Fibroblast of the aortic adventitia (primary cell): ENCODE measurements at regions not wholly inside any gene's neighbourhood (a gene's known extent, or its start where the extent isn't known, plus 50 kb on each side); places are given as distances from the start of the nearest gene placed in this dataset.

ENCODE experiments used
- DNase-seq: peaks from one replicate; pipeline ENCODE4 v3.0.0-alpha.2; 2010; ENCODE audit warnings: low read depth
- H3K4me3 ChIP-seq: 2 replicates; pipeline ENCODE4 v1.5.1; 2011; ENCODE audit warnings: low read depth, mild to moderate bottlenecking, control low read depth, low read length, moderate library complexity
- CTCF ChIP-seq: IDR thresholded peaks from 2 replicates; pipeline ENCODE4 v1.5.1; 2011; ENCODE audit warnings: mild to moderate bottlenecking, low read length, control low read depth, inconsistent platforms; ENCODE audit not compliant: insufficient read depth

GRCh38 chr11:79890272-79890671 is 449.4 kb upstream of the TENM4 start:
- H3K4me3 ChIP-seq: no peak overlapping the region
- TF ChIP-seq CTCF: no peak
- DNase-seq: no peak

- DNase-seq: no peak
- no peak for TF ChIP-seq CTCF
- H3K4me3 ChIP-seq: no peak overlapping the region
Observed at GRCh38 chr11:79864882-79865281, 424.1 kb upstream of the TENM4 start.

GRCh38 chr11:79860336-79860735 is 419.5 kb upstream of the TENM4 start:
- TF ChIP-seq CTCF: no peak
- no peak for DNase-seq
- H3K4me3 ChIP-seq: no peak overlapping the region

GRCh38 chr11:79857377-79858214 is 416.8 kb upstream of the TENM4 start:
- TF ChIP-seq CTCF: no peak
- H3K4me3 ChIP-seq: no peak overlapping the region
- DNase-seq: no peak

- H3K4me3 ChIP-seq: no peak overlapping the region
- TF ChIP-seq CTCF: no peak
- no peak for DNase-seq
Observed at GRCh38 chr11:79852176-79852575, 411.3 kb upstream of the TENM4 start.

GRCh38 chr11:79845002-79845709 is 404.3 kb upstream of the TENM4 start:
- no peak overlapping the region for H3K4me3 ChIP-seq
- DNase-seq: no peak
- no peak for TF ChIP-seq CTCF
